GM21528 (cell line): ENCODE measurements at regions not wholly inside any gene's neighbourhood (a gene's known extent, or its start where the extent isn't known, plus 50 kb on each side); places are given as distances from the start of the nearest gene placed in this dataset.
"Not testable (repeated sequence)": the region's sequence is repeated elsewhere in the genome, so short reads cannot be mapped to it uniquely, and the experiment has no call there.

Source experiments
- ATAC-seq: cut with Tn5 transposase; IDR thresholded peaks from one replicate; pipeline ENCODE4 v1.9.1; 2021; ENCODE audit warnings: mild to moderate bottlenecking, moderate library complexity; ENCODE audit not compliant: unreplicated experiment, low FRiP score

- ATAC-seq = no peak
Observed at GRCh38 chr3:106819440-106819839, 557.8 kb upstream of the CCDC54 start.

- ATAC-seq = no peak
Observed at GRCh38 chr3:106820726-106821362, 556.4 kb upstream of the CCDC54 start.

DNA sequence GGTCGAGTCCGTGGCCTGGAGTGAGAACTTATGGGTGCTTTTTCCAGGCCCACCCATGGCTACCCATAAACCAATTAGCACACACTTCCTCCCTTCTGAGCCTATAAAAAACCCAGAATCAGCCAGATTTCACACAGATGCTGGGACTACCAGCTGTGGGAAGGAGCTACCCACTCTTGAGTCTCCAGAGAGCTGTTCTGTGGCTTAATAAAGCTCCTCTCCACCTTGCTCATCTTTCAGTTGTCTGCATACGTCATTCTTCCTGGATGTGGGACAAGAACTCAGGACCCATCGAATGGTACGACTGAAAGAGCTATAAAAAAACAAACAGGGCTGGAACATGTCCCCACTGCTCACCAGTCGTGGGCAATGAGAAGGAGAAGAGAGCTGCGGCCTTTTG, 555.4 kb upstream of the CCDC54 start:
- no peak for ATAC-seq

DNA sequence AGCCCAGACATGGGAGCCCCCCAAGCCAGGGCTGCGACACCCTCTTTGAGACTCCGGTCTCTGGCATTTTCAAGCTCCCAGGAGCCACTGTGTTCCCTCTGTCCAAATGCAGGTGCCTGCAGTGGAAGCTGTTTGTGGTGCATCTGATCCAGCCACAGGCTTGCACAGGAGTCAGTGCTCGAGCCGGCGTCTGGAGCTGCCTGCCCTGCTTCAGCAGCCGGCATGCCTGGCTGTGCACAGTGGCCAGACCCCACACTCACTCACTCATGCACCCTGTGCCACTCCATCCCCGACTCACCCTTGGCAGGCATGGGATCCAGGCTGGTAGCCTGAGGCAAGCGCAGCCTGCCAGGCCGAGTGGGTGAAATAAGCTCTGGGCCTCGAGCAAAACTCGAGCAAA, 555.0 kb upstream of the CCDC54 start:
- ATAC-seq = no peak

DNA sequence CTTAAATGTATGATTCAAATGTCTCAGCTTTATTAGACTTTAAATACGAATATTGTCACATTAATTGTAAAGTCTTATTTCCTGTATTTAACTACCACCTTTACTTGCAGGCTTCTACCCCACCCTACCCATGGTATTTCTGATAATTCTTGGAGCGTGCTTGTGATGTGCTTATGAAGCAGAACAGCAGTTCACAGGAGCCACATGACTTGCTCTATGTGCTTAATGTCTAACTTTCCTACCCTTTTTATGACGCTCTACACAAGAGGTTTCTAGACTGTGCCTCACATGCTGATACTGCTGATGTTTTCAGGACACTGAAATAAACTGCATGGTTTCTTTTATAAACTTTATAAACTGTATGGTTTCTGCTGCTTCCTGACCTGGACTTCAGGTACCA, 553.5 kb upstream of the CCDC54 start:
- ATAC-seq = no peak

DNA sequence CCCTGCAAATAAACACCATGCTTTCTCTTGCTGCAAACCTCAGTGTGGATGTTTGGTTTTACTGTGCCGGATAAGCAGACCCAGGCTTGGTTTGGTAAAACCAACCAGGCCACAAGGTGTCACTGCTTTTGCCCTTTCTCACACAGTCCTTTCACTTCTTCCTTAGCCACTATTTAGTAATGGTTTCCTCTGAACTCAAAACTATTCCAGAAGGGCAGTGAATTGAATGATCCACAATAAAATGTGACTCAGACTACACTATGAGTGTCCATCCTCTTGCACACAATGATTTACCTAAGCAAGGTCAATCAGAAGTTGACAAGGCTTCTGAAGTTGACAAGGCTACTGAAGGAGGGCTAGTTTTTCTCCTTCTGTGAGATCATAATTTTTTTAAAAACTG, 552.4 kb upstream of the CCDC54 start:
- no peak for ATAC-seq

DNA sequence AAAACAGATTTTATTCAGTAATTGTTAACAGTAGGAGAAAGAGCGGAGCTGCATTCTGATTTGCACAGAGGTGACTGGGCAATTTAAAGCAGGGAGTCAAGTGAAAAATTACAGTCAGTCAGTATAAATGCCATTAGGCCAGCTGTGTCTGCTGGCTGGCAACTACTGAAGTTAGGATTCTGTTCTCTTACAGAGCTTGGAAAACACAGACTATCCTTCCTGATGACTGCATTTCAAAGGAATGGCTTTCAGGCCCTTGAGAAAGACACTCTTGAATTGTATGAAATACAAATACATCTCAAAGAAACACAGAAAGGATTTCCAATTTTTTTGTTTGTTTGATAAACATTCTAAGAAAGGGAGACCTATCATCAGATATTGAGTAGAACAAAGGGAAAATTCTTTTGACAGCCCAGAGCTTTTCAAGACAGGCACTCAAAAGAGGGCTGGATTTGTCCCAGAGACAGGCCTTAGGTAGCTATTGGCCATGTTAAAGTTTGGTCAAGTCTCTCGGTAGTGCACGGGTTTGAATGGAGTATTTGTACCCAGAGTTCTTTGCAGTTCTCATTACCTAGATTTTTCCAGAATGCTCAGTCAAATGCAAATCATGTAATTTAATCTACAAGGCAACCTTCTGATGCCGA, 551.2 kb upstream of the CCDC54 start:
- no peak for ATAC-seq

- ATAC-seq = no peak
Observed at GRCh38 chr3:106826791-106827311, 550.4 kb upstream of the CCDC54 start.

DNA sequence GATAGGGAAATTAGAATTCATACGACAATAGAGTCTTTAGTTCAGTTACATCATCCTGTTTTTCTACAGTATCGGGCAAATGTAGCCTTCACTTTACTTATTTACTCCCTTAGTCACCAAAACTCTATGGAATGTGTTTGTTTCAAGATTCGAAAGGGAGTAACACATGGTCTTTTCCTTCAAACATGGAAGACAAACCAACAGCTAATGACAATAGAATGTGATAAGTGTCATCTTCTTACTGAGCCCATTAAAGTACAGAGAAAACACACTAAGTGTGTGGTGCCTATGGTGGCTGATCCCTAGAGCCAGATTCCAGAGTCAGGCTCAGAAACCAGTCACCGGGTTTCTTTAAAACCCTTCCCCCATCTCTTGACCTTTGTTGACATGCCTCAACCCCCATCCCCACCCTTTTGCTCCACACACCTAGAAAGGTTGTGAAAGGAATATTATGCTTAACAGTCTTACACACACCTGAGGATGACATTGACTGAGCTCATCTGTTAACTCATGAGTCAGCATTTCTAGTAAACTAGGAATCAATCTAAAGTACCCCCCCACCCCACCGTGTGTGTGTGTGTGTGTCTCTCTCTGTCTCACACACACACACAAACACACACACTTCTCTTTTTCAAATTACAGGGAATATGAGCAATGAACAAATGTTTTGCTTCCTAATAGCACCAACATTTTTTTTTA, 549.6 kb upstream of the CCDC54 start:
- no peak for ATAC-seq

DNA sequence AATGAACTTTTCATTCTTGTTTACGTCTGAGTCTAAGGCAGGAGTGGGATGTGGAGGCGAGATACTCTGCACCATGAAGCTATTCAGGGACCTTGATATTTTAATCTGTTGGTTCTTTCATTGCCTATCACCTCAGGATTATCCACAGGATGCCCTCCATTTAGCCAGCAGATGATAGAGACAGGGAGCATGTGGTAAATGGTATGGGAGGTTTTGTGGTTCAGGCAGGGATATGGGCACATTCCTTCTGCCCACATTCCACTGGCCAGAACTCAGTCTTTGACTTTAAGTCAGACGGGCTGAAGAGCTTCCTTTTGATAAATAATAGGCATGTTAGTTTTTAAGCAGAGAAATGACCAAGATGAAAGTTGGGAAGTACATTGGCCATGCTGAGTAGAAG, 548.0 kb upstream of the CCDC54 start:
- ATAC-seq = no peak

DNA sequence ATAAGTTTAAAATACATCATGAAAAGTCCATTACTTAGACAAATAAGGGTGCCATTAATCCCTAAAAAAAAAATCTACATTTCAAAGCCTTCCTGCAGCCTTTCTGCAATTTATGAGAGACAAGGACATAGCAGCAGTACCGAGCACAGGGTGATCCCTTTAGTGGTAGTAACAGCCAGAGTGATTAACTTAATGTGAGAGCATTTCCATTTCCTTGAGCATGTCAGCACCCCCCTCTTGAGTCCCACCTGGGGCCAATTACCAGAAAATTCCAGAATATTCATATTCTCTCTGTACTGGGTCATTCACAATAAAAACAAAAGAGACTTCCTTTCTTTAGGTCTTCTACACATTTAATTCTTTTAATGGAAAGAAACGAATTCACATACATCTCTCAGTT, 546.9 kb upstream of the CCDC54 start:
- ATAC-seq = no peak

- no peak for ATAC-seq
Observed at GRCh38 chr3:106836906-106837305, 540.3 kb upstream of the CCDC54 start.

GRCh38 chr3:106837616-106838015, 539.6 kb upstream of the CCDC54 start:
- no peak for ATAC-seq

GRCh38 chr3:106839576-106840280, 537.5 kb upstream of the CCDC54 start:
- no peak for ATAC-seq

DNA sequence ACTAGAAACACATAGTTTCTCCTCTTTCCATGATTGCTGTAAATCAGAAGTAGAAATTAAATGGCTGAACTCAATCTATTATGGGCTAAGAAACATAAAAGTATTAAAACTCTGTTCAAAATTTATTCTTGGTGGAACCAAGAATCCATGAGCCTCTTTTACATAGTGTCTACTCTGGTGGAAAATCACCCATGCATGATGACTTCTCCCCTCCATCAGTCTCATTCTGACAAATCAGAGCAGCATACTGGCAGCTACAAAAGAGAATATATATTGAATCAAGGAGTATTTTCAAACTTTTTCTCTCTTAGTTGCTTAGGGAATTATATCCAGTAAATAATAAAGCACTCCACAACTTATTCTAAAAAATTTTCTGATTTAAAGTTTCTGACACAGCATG, 536.9 kb upstream of the CCDC54 start:
- ATAC-seq = no peak

DNA sequence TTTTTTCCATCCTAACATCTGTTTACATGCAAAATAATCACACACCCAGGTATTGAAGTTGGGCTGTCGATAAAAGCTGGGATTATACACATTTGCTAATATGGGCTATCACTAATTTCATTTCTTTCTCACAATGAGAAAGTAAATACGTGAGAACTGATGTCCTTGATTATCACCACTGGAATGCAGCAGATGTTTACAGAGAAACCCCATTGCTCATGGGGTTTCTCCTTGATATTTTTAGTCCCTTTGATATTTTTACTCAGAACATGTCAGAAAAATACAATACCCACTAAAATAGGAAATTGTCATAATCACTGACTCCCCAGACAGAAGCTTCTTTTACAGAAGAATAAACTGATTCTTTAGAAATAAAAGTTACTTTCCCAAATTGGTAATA, 535.1 kb upstream of the CCDC54 start:
- no peak for ATAC-seq

GRCh38 chr3:106844638-106845037, 532.6 kb upstream of the CCDC54 start:
- no peak for ATAC-seq

DNA sequence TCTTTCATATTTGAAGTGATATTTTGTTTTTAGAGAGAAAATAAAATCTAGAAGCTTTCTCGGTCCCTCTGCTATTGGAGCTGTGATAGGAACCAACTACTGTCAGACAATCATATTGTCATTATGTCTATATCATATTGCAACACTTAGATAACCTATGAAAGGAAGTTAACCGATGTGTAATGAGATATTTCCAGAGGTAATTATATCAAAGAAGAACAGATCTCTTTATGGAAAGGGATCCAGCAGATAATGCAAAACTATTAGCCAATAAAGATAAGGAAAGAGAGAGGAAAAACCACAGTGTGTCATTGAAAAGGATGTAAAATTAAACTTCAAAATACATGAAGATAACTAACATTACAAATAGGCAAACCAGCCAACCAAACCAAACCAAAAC, 529.1 kb upstream of the CCDC54 start:
- ATAC-seq = no peak

DNA sequence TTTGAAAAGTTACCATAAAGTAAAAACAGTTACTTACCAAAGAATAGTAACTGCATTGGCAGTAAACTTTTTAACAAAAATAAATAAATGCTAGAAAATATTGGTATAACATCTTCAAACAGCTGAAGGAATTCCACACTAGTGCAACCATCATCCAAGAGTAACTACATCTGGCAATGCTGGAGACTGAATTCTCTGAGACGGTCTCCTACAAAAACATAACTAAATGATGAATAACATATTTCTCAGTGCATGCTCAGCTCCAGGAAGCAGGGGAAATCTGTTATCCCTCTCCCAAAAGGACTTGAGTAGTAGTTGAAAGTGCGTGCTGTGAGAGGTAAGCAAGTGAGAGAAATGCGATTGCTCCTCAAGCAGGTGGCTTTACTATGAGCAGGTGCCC, 526.8 kb upstream of the CCDC54 start:
- no peak for ATAC-seq

- ATAC-seq = not testable (repeated sequence)
Observed at GRCh38 chr3:106858321-106858720, 518.9 kb upstream of the CCDC54 start.

GRCh38 chr3:106860182-106860581, 517.1 kb upstream of the CCDC54 start:
- ATAC-seq = no peak
